ENCODE measurements at regions not wholly inside any gene's neighbourhood (a gene's known extent, or its start where the extent isn't known, plus 50 kb on each side); places are given as distances from the start of the nearest gene placed in this dataset.

DNA sequence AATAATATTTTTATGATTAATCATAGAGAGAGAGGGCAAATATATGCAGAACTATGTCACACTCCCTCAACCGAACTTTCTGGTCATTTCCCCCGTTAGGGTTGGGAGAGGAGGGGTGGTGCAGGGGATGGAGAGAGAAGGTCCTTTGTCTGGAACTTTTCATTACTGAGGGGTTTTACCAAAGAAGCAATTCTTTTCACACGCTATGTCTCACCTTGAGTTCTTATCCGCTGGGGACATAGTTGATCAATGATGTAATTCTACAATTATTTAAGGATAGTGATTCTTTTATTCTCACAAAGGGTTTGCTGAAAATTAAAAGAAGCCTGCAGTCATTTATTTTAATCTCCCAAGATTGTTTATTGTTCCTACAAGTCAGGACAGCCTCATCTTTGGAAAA, 98.3 kb upstream of the RUNX1 start:
- Mint-ChIP-seq H3K4me3 (ENCODE audit: unreplicated experiment) (no peak overlapping the region), H3K4me1 (ENCODE audit: low read depth) (peaks cover 39% of the 10 kb centered on the region), H3K27ac (ENCODE audit: unreplicated experiment) (no peak overlapping the region), H3K9me3 (ENCODE audit: low read depth) (peaks cover 17% of the 10 kb centered on the region), H3K36me3 (ENCODE audit: low read depth) (peaks cover 5% of the 10 kb centered on the region), H3K27me3 (ENCODE audit: low read depth) (no peaks in the 10 kb centered on the region)
- TF ChIP-seq, protein P1, sequence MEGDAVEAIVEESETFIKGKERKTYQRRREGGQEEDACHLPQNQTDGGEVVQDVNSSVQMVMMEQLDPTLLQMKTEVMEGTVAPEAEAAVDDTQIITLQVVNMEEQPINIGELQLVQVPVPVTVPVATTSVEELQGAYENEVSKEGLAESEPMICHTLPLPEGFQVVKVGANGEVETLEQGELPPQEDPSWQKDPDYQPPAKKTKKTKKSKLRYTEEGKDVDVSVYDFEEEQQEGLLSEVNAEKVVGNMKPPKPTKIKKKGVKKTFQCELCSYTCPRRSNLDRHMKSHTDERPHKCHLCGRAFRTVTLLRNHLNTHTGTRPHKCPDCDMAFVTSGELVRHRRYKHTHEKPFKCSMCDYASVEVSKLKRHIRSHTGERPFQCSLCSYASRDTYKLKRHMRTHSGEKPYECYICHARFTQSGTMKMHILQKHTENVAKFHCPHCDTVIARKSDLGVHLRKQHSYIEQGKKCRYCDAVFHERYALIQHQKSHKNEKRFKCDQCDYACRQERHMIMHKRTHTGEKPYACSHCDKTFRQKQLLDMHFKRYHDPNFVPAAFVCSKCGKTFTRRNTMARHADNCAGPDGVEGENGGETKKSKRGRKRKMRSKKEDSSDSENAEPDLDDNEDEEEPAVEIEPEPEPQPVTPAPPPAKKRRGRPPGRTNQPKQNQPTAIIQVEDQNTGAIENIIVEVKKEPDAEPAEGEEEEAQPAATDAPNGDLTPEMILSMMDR (IDR thresholded peaks at IDR 0.05): no peak
- no peak for DNase-seq (ENCODE audit: low spot score)

DNA sequence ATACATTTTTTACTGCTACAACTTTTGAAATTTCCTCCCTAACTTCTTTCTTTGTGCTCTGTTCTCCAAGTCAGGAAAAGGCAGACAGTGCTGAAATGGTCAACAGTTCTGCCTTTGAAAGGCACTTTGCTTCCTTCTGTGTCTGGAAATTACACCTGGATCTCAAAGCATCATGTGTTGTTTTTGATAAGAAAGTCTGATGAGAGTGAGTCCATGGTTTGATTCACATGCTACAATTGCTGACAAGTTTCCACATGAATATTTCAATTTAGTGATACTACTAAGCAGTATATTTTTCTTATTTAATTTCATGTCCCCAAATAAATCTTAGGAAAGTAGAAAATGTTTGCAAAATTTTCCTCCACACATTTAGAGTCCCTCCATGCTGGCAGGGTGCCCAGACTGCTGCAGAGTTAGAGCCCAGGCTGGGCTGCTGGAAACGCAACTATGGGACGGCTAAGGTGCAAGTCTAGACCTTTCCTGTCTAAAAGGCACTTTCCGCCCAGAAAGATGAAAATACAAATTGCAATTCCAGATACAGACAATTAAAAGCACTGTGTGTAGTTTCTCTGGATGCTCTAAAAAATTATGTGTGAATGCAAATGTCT, 96.6 kb upstream of the RUNX1 start:
- H3K36me3 Mint-ChIP-seq (ENCODE audit: low read depth): peaks cover 5% of the 10 kb centered on the region
- H3K27me3 Mint-ChIP-seq (ENCODE audit: low read depth): no peaks in the 10 kb centered on the region
- H3K4me1 Mint-ChIP-seq (ENCODE audit: low read depth): peaks cover 23% of the 10 kb centered on the region
- no peak for DNase-seq (ENCODE audit: low spot score)
- peaks cover 13% of the 10 kb centered on the region for H3K9me3 Mint-ChIP-seq (ENCODE audit: low read depth)
- H3K4me3 Mint-ChIP-seq (ENCODE audit: unreplicated experiment): no peak overlapping the region
- TF ChIP-seq, protein P1 (IDR thresholded peaks at IDR 0.05): no peak
- H3K27ac Mint-ChIP-seq (ENCODE audit: unreplicated experiment): no peak overlapping the region

DNA sequence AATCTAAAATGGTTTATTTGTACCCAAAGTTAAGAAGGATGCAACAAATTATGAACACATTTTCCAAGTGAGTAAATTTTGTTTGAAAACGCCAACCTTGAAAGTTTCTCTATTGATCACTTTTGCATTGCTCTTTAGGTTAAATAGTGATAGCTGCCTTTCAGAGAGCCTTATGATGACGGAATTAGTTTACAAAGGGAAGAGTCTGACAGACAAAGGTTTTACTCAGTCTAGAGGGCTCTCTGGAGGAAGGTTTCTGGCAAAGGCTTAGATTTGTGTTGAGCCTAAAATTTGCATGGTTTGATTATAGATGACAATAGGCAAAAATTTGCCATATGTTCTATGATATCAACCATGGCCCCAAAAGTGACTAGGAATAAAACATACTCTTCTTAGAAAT, 95.9 kb upstream of the RUNX1 start:
- Mint-ChIP-seq H3K4me1 (ENCODE audit: low read depth) (peaks cover 16% of the 10 kb centered on the region), H3K4me3 (ENCODE audit: unreplicated experiment) (no peak overlapping the region), H3K27me3 (ENCODE audit: low read depth) (no peaks in the 10 kb centered on the region), H3K27ac (ENCODE audit: unreplicated experiment) (no peak overlapping the region), H3K36me3 (ENCODE audit: low read depth) (peaks cover 2% of the 10 kb centered on the region), H3K9me3 (ENCODE audit: low read depth) (peaks cover 5% of the 10 kb centered on the region)
- TF ChIP-seq, protein P1 (IDR thresholded peaks at IDR 0.05): no peak
- DNase-seq (ENCODE audit: low spot score): no peak

DNA sequence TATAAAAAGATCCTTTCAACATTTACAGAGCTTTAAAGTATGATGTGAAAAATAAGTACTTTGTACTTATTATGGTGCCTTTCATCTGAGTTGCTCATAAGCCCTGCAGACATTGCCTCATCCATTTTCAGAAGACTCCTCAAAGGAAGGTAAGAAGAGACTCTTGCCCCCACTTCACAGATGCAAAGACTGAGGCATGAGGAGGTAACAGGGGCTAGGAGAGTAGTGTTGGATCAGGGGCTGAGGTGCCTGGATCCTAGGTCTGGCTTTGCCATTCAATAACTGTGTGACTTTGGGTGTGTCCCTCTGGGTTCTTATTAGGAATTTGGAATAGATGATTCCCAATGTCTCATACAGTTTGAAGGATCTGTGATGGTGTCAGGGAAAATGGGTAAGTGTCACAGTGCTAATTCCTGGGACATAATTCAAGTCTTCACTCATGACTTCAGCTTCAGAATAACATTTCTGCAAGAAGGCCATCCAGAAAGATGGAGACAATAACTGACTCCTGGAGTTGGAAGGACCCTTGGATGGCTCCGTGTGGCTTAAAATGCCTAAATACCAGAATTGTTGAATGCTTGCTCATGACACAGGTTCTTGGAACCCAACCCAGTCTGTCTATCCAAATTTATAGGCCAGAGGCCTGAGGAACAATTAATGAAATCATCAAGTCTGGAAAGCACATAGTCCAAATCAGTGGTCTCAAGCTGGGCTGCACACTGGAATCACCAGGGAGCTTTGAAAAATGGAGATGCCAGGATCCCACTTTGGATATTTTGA, 93.1 kb upstream of the RUNX1 start:
- TF ChIP-seq, protein P1 (IDR thresholded peaks at IDR 0.05): no peak
- peaks cover 23% of the 10 kb centered on the region for H3K4me1 Mint-ChIP-seq (ENCODE audit: low read depth)
- H3K27ac Mint-ChIP-seq (ENCODE audit: unreplicated experiment): no peak overlapping the region
- no peaks in the 10 kb centered on the region for H3K9me3 Mint-ChIP-seq (ENCODE audit: low read depth)
- H3K36me3 Mint-ChIP-seq (ENCODE audit: low read depth): no peaks in the 10 kb centered on the region
- H3K27me3 Mint-ChIP-seq (ENCODE audit: low read depth): no peaks in the 10 kb centered on the region
- H3K4me3 Mint-ChIP-seq (ENCODE audit: unreplicated experiment): no peak overlapping the region
- no peak for DNase-seq (ENCODE audit: low spot score)

DNA sequence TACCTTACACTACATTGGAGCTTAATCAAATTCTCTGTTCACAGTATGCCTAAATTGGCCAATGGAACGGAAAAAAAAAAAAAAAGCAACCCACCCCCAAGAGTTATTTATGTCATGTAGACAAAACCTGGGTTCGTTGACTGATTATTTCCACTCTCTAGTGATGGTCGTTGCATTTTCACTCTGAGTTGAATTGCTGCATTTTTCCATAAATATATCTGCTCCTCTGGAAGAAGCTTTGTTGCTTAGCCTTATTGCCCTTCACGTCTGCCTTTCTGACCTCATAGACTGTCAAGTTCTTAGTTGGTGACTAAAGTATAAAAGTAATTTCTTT, 90.2 kb upstream of the RUNX1 start:
- no peak for DNase-seq (ENCODE audit: low spot score)
- H3K36me3 Mint-ChIP-seq (ENCODE audit: low read depth): no peaks in the 10 kb centered on the region
- H3K4me3 Mint-ChIP-seq (ENCODE audit: unreplicated experiment): no peak overlapping the region
- peaks cover 41% of the 10 kb centered on the region for H3K4me1 Mint-ChIP-seq (ENCODE audit: low read depth)
- TF ChIP-seq, protein P1 (IDR thresholded peaks at IDR 0.05): no peak
- H3K27ac Mint-ChIP-seq (ENCODE audit: unreplicated experiment): no peak overlapping the region
- H3K9me3 Mint-ChIP-seq (ENCODE audit: low read depth): no peaks in the 10 kb centered on the region
- H3K27me3 Mint-ChIP-seq (ENCODE audit: low read depth): no peaks in the 10 kb centered on the region
